HG03575 (cell line): ENCODE measurements at regions not wholly inside any gene's neighbourhood (a gene's known extent, or its start where the extent isn't known, plus 50 kb on each side); places are given as distances from the start of the nearest gene placed in this dataset.
"Not testable (repeated sequence)": the region's sequence is repeated elsewhere in the genome, so short reads cannot be mapped to it uniquely, and the experiment has no call there.

Source experiments
- ATAC-seq: cut with Tn5 transposase; IDR thresholded peaks from one replicate; pipeline ENCODE4 v1.9.1; 2021; ENCODE audit not compliant: unreplicated experiment, insufficient number of reproducible peaks, low FRiP score; ENCODE audit errors: extremely low read depth

- no peak for ATAC-seq
These were observed 97.2 kb downstream of the CARTPT start for GRCh38 chr5:71816307-71816706.

- ATAC-seq, result no peak
These were observed 98.8 kb downstream of the CARTPT start for GRCh38 chr5:71817891-71818290.

DNA sequence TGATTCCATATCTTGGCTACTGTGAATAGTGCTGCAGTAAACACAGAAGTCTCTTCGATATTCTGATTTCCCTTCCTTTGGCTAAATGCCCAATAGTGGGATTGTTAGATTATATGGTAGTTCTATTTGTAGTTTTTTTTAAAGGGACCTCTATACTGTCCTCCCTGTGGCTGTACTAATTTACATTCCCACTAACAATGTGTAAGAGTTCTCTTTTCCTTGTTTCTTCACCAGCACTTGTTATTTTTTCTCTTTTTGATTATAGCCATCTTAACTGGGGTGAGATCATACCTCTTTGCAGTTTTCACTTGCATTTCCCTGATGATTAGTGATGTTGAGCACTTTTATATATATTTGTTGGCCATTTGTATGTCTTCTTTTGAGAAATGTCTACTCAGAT is 102.0 kb downstream of the CARTPT start:
- ATAC-seq, result no peak

- not testable (repeated sequence) for ATAC-seq
These were observed 103.0 kb downstream of the CARTPT start for GRCh38 chr5:71822065-71822464.

DNA sequence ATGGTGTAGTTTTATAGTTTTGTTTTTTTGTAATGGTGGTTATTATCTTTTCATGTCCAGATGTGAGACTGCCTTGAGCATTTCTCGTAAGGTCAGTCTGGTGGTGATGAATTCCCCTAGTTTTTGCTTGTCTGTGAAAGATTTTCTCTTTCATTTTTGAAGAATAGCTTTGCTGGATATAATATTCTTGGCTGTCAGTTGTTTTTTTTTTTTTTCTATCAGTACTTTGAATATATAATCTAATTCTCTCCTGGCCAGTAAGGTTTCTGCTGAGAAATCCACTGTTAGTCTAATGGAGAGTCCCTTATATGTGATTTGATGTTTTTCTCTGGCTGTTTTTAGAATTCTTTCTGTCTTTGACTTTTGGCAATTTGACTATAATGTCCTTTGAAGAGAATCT is 106.9 kb downstream of the CARTPT start:
- ATAC-seq, result no peak

DNA sequence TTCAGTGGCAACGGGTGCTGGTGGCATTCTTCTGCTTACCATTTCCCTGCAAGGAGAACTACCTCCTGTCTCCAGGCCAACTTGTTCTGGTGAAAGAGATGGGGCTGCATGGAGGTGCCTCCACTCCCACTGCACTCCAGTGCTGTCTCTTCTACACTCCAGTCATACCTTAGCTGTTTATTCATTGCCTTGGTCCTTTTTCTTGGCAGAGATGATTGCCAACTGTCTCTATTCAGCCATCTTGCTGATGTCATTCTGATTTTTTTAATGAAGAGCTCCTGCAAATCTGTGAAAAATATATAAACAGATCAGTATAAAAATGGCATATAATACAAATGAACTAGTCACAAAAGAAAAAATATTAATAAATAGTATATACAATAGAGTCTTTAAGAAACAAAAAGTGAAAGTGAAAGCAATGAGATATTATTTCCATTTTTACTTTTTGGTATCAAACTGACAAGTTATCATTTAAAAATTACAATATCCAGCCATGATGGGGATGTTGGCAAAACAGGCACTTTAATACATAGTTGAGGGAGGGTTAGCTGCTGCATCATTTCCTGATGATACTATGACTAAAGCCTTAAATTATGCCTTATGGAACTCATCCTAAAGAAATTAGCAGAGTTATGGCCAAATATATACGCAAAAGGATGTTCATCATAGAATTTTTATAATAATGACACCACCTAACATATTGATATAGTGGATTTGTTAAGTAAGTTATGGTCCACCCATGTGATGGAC is 109.4 kb downstream of the CARTPT start:
- ATAC-seq, result no peak

DNA sequence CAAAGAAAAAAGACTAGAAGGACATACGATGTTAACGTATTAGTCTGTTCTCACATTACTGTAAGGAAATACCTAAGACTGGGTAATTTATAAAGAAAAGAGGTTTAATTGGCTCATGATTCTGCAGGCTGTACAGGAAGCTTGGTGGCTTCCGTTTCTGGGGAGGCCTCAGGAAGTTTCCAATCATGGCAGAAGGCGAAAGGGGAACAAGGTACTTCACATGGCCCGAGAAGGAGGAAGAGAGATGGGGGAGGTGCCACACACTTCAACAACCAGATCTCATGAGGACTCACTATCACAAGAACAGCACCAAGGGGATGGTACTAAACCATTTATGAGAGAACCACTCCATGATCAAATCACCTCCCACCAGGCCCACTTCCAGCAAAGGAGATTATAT is 110.1 kb downstream of the CARTPT start:
- ATAC-seq, result no peak

GRCh38 chr5:71830681-71831539 is 111.8 kb downstream of the CARTPT start:
- no peak for ATAC-seq

DNA sequence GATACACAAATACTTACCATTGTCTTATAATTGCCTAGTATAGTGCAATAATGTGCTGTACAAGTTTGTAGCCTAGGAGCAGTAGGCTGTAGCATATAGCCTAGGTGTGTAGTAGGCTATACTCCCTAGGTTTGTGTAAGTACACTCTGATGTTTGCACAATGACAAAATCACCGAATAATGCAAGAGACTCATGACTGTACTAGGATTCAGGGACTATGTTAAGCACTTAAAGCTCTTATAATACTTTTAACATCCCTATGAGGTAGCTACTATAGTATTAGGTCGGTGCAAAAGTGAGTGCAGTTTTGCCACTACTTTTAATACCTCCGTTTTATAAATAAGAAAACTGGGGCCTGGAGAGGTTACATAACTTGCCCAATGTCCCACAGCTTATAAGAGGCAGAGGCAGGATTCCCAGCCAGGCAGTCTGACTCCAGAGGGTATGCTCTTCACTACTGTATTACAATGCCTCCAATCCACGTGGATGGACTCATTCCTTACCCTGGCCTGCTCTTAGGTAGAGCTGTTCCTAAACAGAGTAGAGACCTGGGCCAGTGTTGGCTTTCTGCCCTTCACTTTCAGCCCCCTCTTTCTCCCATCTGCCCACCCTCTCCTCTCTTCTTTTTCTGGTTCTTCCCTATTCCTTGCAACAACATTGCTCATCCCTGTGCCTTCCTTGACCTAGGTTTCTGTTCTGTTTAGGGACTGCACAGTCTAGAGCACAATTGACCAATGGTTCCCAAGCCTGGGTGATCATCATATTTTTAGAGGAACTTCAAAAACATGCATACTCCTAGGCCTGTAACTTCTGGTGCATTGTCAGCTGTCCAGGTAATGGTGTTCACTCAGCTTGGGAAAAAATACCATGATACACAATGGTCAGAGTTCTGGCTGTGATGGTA is 114.0 kb downstream of the CARTPT start:
- ATAC-seq, result no peak

- no peak for ATAC-seq
These were observed 115.5 kb downstream of the CARTPT start for GRCh38 chr5:71834601-71835000.

DNA sequence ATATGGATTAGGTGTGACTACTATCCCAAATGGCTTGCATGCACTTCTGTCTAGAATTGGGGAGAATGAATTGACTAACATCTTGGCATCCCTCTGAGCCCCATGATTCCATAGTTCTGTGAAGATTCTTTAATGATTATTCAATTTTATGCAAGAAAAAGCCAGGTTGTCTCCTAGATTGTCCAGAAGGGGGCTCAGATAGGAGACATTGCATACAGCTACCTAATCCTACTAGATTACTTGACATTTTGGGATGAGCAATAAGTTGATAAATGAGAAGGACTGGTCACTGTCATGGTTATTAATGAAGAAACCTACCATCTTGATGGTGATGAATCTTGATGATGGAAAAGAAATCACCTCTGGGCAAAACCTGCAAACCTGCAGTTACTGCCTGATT is 117.0 kb downstream of the CARTPT start:
- ATAC-seq, result no peak

DNA sequence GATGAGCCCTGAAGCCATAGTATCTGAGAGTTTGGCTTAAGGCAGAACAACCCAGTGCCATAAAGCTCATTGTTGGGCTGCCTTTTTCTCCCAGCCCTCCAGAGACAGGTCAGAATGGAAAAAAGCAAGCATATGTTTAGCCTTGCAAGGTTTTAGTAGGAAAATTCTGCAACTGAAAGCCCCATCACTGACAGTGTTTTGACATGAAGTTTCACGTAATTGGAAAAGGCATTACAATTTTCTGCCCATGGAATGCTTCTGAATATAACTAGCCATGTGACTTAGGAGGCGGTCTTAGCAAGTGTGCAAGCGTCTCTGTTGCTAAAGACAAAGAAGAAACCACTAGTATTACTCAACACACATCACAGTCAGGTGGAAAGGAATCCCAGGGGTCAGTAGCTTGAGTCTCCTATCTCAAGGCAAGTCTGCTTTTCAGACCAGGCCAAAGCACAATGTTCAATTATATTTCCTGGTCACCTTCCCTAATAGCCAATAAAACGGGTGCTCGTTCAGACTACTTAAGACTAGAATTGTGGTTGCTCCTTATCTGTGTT is 117.6 kb downstream of the CARTPT start:
- no peak for ATAC-seq

GRCh38 chr5:71838286-71838685 is 119.2 kb downstream of the CARTPT start:
- no peak for ATAC-seq

- ATAC-seq, result no peak
These were observed 120.2 kb downstream of the CARTPT start for GRCh38 chr5:71839096-71839884.

DNA sequence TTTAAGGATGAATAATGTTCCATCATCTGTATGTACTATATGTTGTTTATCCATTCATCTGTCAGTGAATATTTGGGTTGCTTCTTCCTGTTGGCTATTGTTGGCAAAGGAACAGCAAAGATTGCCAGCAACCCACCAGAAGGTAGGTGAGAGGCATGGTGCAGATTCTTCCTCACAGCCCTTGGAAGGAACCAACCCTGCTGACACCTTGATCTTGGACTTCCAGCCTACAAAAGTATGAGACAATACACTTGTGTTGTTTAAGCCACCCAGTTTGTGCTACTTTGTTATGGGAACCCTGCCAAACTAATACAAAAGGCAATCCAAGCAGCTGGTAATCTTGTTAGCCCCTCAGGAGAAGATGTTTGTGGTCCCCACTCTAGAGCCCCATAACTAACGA is 122.0 kb downstream of the CARTPT start:
- no peak for ATAC-seq

DNA sequence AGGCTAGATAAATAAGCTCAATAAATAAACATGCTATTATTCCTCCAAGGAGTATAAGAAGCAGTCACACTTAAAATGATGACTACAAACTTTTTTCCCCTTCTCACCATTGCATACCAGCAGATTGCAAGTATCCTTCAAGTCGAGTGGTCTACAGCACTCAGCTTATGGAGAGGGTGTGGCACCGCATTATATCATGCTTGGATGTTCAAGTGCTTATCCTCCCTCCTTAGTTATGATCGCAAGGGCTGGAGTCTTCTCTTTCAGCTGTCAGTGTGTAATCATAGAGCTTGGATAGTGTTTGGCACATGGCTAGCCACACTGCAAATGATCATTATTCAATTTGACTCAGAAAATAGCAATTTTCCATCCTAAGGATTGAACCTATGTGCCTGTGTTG is 124.0 kb downstream of the CARTPT start:
- no peak for ATAC-seq

DNA sequence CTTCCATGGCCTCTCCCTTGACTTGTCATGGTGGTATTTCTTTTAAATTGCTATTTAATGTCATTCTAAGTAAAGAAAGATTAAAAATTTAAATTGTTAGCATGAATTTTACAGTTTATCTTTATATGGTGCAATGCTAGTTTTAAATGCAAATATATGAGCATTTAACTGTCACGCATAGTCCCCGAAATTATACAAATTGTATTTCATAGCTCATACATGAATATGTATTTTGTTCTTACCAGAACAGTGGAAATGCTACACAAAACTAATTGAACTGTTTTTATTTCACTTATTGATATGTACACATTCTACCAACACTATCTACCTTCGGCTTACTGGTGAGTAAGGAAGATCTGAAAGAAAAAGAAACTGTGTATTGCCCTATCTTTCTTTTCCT is 125.8 kb downstream of the CARTPT start:
- no peak for ATAC-seq

DNA sequence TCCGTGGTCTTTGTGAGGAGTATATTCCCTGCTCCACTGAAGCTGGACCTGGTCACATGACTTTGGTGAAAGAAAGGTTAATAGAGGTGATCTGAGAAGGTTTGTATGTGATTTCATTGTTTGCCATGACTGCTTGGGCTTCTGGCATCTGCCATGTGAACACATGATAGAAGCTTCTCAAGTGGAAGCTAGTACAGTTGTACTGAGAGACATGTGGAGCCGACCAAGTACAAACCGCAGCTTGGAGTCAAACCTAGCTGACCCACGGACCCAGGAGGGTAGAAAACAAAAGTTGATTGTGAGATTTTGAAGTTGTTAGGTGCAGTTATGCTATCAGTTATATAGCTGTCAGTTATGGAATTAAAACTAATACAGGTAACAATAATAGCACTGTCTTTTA is 140.4 kb downstream of the CARTPT start:
- no peak for ATAC-seq
